ENCODE measurements at regions not wholly inside any gene's neighbourhood (a gene's known extent, or its start where the extent isn't known, plus 50 kb on each side); places are given as distances from the start of the nearest gene placed in this dataset.
"Not testable (repeated sequence)": the region's sequence is repeated elsewhere in the genome, so short reads cannot be mapped to it uniquely, and the experiment has no call there.

- no peak for DNase-seq
Observed at GRCh38 chrX:9370893-9371292, 94.0 kb upstream of the TBL1X start.

GRCh38 chrX:9372866-9373265 lies 92.0 kb upstream of the TBL1X start:
- Histone ChIP-seq H3K4me1 (ENCODE audit: low read depth) (peaks cover 3% of the 10 kb centered on the region), H3K9me3 (no peaks in the 10 kb centered on the region), H3K36me3 (ENCODE audit: low read depth) (no peaks in the 10 kb centered on the region), H3K4me3 (no peak overlapping the region)
- ATAC-seq (no peak), DNase-seq (no peak)
- TF ChIP-seq CTCF (IDR thresholded peaks at IDR 0.05) = no peak
- intact Hi-C loops (cut with DNase I, micrococcal nuclease) = no loop called here

More at GRCh38 chrX:9370893-9371292, 94.0 kb upstream of the TBL1X start:
- intact Hi-C loops (cut with DNase I, micrococcal nuclease) = no loop called here
- ATAC-seq = no peak
- Histone ChIP-seq H3K4me1 (ENCODE audit: low read depth) (peaks cover 3% of the 10 kb centered on the region), H3K9me3 (no peaks in the 10 kb centered on the region), H3K36me3 (ENCODE audit: low read depth) (no peaks in the 10 kb centered on the region), H3K4me3 (no peak overlapping the region)
- TF ChIP-seq CTCF (IDR thresholded peaks at IDR 0.05) = no peak

- H3K36me3 ChIP-seq (ENCODE audit: low read depth) = no peaks in the 10 kb centered on the region
- peaks cover 3% of the 10 kb centered on the region for H3K4me1 ChIP-seq (ENCODE audit: low read depth)
- ATAC-seq (peak; percentile 77), DNase-seq (no peak)
- intact Hi-C loops (cut with DNase I, micrococcal nuclease) = no loop called here
- no peak overlapping the region for H3K4me3 ChIP-seq
- no peaks in the 10 kb centered on the region for H3K9me3 ChIP-seq
- TF ChIP-seq CTCF (IDR thresholded peaks at IDR 0.05) = no peak
Observed at GRCh38 chrX:9373789-9374188, 91.1 kb upstream of the TBL1X start.

GRCh38 chrX:9374555-9374954 lies 90.3 kb upstream of the TBL1X start:
- intact Hi-C loops (cut with DNase I, micrococcal nuclease) = no loop called here
- no peak for TF ChIP-seq CTCF (IDR thresholded peaks at IDR 0.05)
- Histone ChIP-seq H3K9me3 (no peaks in the 10 kb centered on the region), H3K4me1 (ENCODE audit: low read depth) (peaks cover 3% of the 10 kb centered on the region), H3K4me3 (no peak overlapping the region), H3K36me3 (ENCODE audit: low read depth) (no peaks in the 10 kb centered on the region)
- ATAC-seq (peak; percentile 64), DNase-seq (peak; percentile 64 to 78 (median 73))

DNA sequence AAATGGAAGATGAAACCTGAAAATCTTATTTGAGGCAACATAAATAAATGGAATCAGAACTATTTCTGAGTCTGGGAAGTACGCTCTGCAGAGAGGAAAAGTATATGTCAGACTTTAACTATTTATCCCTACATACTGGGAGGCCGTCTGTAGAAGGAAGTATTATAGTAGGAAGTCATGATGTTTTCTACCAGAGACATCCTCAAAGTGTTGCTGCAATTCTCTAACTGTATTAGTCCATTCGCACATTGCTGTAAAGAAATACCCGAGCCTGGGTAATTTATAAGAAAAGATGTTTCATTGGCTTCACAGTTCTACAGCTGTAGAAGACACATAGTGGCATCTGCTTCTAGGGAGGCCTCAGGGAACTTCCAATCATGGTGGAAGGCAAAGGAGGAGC lies 88.7 kb upstream of the TBL1X start:
- H3K9me3 ChIP-seq = no peaks in the 10 kb centered on the region
- no peak for TF ChIP-seq CTCF (IDR thresholded peaks at IDR 0.05)
- DNase-seq (no peak), ATAC-seq (no peak)
- intact Hi-C loops (cut with DNase I, micrococcal nuclease) = no loop called here
- H3K4me1 ChIP-seq (ENCODE audit: low read depth) = peaks cover 3% of the 10 kb centered on the region
- H3K4me3 ChIP-seq = no peak overlapping the region
- no peaks in the 10 kb centered on the region for H3K36me3 ChIP-seq (ENCODE audit: low read depth)

- intact Hi-C loops (cut with DNase I, micrococcal nuclease); H3K4me1 ChIP-seq (ENCODE audit: low read depth); H3K36me3 ChIP-seq (ENCODE audit: low read depth); ATAC-seq; H3K9me3 ChIP-seq; H3K4me3 ChIP-seq; DNase-seq: not testable (repeated sequence)
Observed at GRCh38 chrX:9377216-9377615, 87.6 kb upstream of the TBL1X start.

All from mucosa of descending colon (tissue), 3 donors.